Muscle of leg (tissue), 3 donors: ENCODE measurements at regions not wholly inside any gene's neighbourhood (a gene's known extent, or its start where the extent isn't known, plus 50 kb on each side); places are given as distances from the start of the nearest gene placed in this dataset.

Experiments used
- DNase-seq: peaks from one replicate; pipeline ENCODE4 v3.0.0; 2013
- H3K27ac ChIP-seq: one replicate; pipeline ENCODE4 v1.5.1; 2013; ENCODE audit warnings: mild to moderate bottlenecking, low read length, control low read depth
- H3K27me3 ChIP-seq: one replicate; pipeline ENCODE4 v1.6.1; 2013; ENCODE audit warnings: low read length; ENCODE audit not compliant: control insufficient read depth, insufficient read depth
- H3K36me3 ChIP-seq: one replicate; pipeline ENCODE4 v1.6.1; 2013; ENCODE audit warnings: low read length; ENCODE audit not compliant: control insufficient read depth, insufficient read depth
- H3K4me1 ChIP-seq: one replicate; pipeline ENCODE4 v1.6.1; 2013; ENCODE audit warnings: low read length; ENCODE audit not compliant: control insufficient read depth, insufficient read depth
- H3K4me3 ChIP-seq: one replicate; pipeline ENCODE4 v1.5.1; 2013; ENCODE audit warnings: low read length, control low read depth
- H3K9me3 ChIP-seq: replicated peaks from 2 replicates; pipeline ENCODE4 v1.6.1; 2013; ENCODE audit warnings: low read depth, low read length; ENCODE audit not compliant: control insufficient read depth
- WGBS: methylation state at CpG from one replicate; pipeline ENCODE4 v1.1.5; 2013; ENCODE audit warnings: missing lambda C conversion rate; ENCODE audit not compliant: insufficient coverage; 5-methylcytosine and 5-hydroxymethylcytosine counted together

GRCh38 chr16:58831386-58831785, 97.3 kb upstream of the GOT2 start:
- no peak overlapping the region for H3K27ac ChIP-seq
- no peaks in the 10 kb centered on the region for H3K27me3 ChIP-seq
- WGBS, result no CpG with 5 or more reads among the region's 4 CpGs
- no peak overlapping the region for H3K4me3 ChIP-seq
- H3K36me3 ChIP-seq, result no peaks in the 10 kb centered on the region
- no peaks in the 10 kb centered on the region for H3K9me3 ChIP-seq
- no peak for DNase-seq
- H3K4me1 ChIP-seq, result no peaks in the 10 kb centered on the region

GRCh38 chr16:58828901-58829545, 94.9 kb upstream of the GOT2 start:
- no peaks in the 10 kb centered on the region for H3K9me3 ChIP-seq
- DNase-seq, result peak; percentile 17
- H3K27me3 ChIP-seq, result no peaks in the 10 kb centered on the region
- H3K36me3 ChIP-seq, result no peaks in the 10 kb centered on the region
- no peak overlapping the region for H3K4me3 ChIP-seq
- no peaks in the 10 kb centered on the region for H3K4me1 ChIP-seq
- no CpG with 5 or more reads among the region's 8 CpGs for WGBS
- no peak overlapping the region for H3K27ac ChIP-seq

- H3K4me3 ChIP-seq, result no peak overlapping the region
- H3K4me1 ChIP-seq, result no peaks in the 10 kb centered on the region
- peak; percentile 73 for DNase-seq
- H3K9me3 ChIP-seq, result no peaks in the 10 kb centered on the region
- no peaks in the 10 kb centered on the region for H3K36me3 ChIP-seq
- no peak overlapping the region for H3K27ac ChIP-seq
- no peaks in the 10 kb centered on the region for H3K27me3 ChIP-seq
Measured at GRCh38 chr16:58824201-58824600, 90.1 kb upstream of the GOT2 start.

GRCh38 chr16:58821886-58822285, 87.8 kb upstream of the GOT2 start:
- Histone ChIP-seq H3K4me1 (no peaks in the 10 kb centered on the region), H3K27me3 (no peaks in the 10 kb centered on the region), H3K4me3 (no peak overlapping the region), H3K9me3 (no peaks in the 10 kb centered on the region), H3K27ac (no peak overlapping the region), H3K36me3 (no peaks in the 10 kb centered on the region)
- DNase-seq, result no peak

- H3K36me3 ChIP-seq, result no peaks in the 10 kb centered on the region
- WGBS, result no CpG with 5 or more reads among the region's 1 CpG
- H3K9me3 ChIP-seq, result no peaks in the 10 kb centered on the region
- H3K4me1 ChIP-seq, result no peaks in the 10 kb centered on the region
- H3K27ac ChIP-seq, result no peak overlapping the region
- no peaks in the 10 kb centered on the region for H3K27me3 ChIP-seq
- DNase-seq, result peak; percentile 81
- no peak overlapping the region for H3K4me3 ChIP-seq
Measured at GRCh38 chr16:58820411-58820810, 86.3 kb upstream of the GOT2 start.

GRCh38 chr16:58815181-58815888, 81.2 kb upstream of the GOT2 start:
- Histone ChIP-seq H3K4me3 (no peak overlapping the region), H3K4me1 (peaks cover 2% of the 10 kb centered on the region), H3K9me3 (no peaks in the 10 kb centered on the region), H3K27ac (no peak overlapping the region), H3K27me3 (no peaks in the 10 kb centered on the region), H3K36me3 (no peaks in the 10 kb centered on the region)
- 77% methylated on average over 5 of the region's 7 CpGs for WGBS
- no peak for DNase-seq

GRCh38 chr16:58814348-58814801, 80.3 kb upstream of the GOT2 start:
- Histone ChIP-seq H3K4me3 (peak overlapping the region; percentile 28), H3K9me3 (no peaks in the 10 kb centered on the region), H3K27ac (peak overlapping the region; percentile 53), H3K27me3 (no peaks in the 10 kb centered on the region), H3K36me3 (no peaks in the 10 kb centered on the region), H3K4me1 (peaks cover 2% of the 10 kb centered on the region)
- WGBS, result 0% methylated on average over 4 of the region's 12 CpGs
- peak; percentile 72 for DNase-seq

- DNase-seq, result no peak
- H3K4me3 ChIP-seq, result no peak overlapping the region
- H3K27me3 ChIP-seq, result no peaks in the 10 kb centered on the region
- no peaks in the 10 kb centered on the region for H3K36me3 ChIP-seq
- H3K27ac ChIP-seq, result no peak overlapping the region
- 78% methylated on average over 2 of the region's 3 CpGs for WGBS
- no peaks in the 10 kb centered on the region for H3K4me1 ChIP-seq
- H3K9me3 ChIP-seq, result no peaks in the 10 kb centered on the region
Measured at GRCh38 chr16:58809213-58809612, 75.1 kb upstream of the GOT2 start.

- Histone ChIP-seq H3K36me3 (no peaks in the 10 kb centered on the region), H3K27ac (no peak overlapping the region), H3K9me3 (peaks cover 2% of the 10 kb centered on the region), H3K27me3 (no peaks in the 10 kb centered on the region), H3K4me3 (no peak overlapping the region), H3K4me1 (no peaks in the 10 kb centered on the region)
- no peak for DNase-seq
Measured at GRCh38 chr16:58807276-58807675, 73.2 kb upstream of the GOT2 start.

GRCh38 chr16:58801838-58802237, 67.7 kb upstream of the GOT2 start:
- Histone ChIP-seq H3K27ac (no peak overlapping the region), H3K9me3 (peaks cover 4% of the 10 kb centered on the region), H3K4me1 (no peaks in the 10 kb centered on the region), H3K36me3 (no peaks in the 10 kb centered on the region), H3K27me3 (no peaks in the 10 kb centered on the region), H3K4me3 (no peak overlapping the region)
- DNase-seq, result no peak
- no CpG with 5 or more reads among the region's 1 CpG for WGBS
